Vagina (tissue), 2 donors: ENCODE measurements at regions not wholly inside any gene's neighbourhood (a gene's known extent, or its start where the extent isn't known, plus 50 kb on each side); places are given as distances from the start of the nearest gene placed in this dataset.
"Not testable (repeated sequence)": the region's sequence is repeated elsewhere in the genome, so short reads cannot be mapped to it uniquely, and the experiment has no call there.

ENCODE experiments used
- DNase-seq, 2 donors: peaks; one replicate each; pipeline ENCODE4 v3.0.0-alpha.2; 2017; ENCODE audit errors: extremely low spot score in 2 of 2
- H3K27ac ChIP-seq: fragments of 200-600 bp; sonication (generic); one replicate; pipeline ENCODE4 v1.5.1; 2019
- H3K27me3 ChIP-seq: fragments of 200-600 bp; sonication (generic); one replicate; pipeline ENCODE4 v1.5.1; 2019
- H3K36me3 ChIP-seq, 2 donors: fragments of 200-600 bp; sonication (generic); one replicate each; pipeline ENCODE4 v1.5.1; 2017 to 2019
- H3K4me1 ChIP-seq: fragments of 200-600 bp; sonication (generic); one replicate; pipeline ENCODE4 v1.5.1; 2019
- H3K4me3 ChIP-seq, 2 donors: fragments of 200-600 bp; sonication (generic); 1 replicate in 1 of 2; 2 replicates in 1 of 2; pipeline ENCODE4 v1.5.1; 2016 to 2019
- H3K9me3 ChIP-seq: fragments of 200-600 bp; sonication (generic); one replicate; pipeline ENCODE4 v1.5.1; 2019
- POLR2A ChIP-seq, 2 donors: fragments of 450-650 bp; IDR thresholded peaks; one replicate each; pipeline ENCODE4 v1.6.1; 2017; ENCODE audit warnings: antibody characterized with exemption in 2 of 2, mild to moderate bottlenecking in 2 of 2, moderate library complexity in 2 of 2
- POLR2AphosphoS5 ChIP-seq, 2 donors: sonication (generic); formaldehyde crosslinking; IDR thresholded peaks; one replicate each; pipeline ENCODE4 v1.9.0; 2017; ENCODE audit warnings: antibody characterized with exemption in 2 of 2, mild to moderate bottlenecking in 2 of 2, low read depth in 1 of 2; ENCODE audit not compliant: insufficient read depth in 1 of 2
- intact Hi-C: fragments of 100-400 bp; cut with DNase I; formaldehyde crosslinking; loops from one replicate; pipeline ENCODE4 v1.15.1; 2023
- TF ChIP-seq, protein P1 (sequence below), 3 experiments: fragments of 450-650 bp in 2 of 3; fragments of 200-600 bp in 1 of 3; sonication (generic) in 1 of 3; IDR thresholded peaks; one replicate each; pipeline ENCODE4 v1.5.1; 2017 to 2019; ENCODE audit warnings: antibody characterized with exemption in 3 of 3, mild to moderate bottlenecking in 2 of 3, moderate library complexity in 2 of 3

DNA sequence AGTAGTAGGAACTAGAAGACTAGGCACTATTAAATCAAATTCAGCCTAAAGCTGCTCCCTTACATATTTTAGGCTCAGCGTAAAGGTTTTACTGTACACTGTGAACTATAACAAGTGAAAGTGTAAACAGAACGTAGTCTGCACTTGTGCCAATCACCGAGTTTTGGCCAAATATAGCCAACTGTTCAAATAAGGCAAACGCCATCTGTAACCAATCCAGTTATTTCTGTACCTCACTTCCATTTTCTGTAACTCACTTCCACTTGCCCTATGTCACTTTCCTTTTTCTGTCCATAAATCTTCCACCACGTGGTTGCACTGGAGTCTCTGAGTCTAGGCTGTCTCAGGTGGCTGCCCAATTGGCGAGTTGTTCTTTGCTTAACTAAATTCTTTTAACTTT lies 2132.2 kb downstream of the LRRC4C start:
- no peak overlapping the region for H3K27ac ChIP-seq
- TF ChIP-seq, protein P1, sequence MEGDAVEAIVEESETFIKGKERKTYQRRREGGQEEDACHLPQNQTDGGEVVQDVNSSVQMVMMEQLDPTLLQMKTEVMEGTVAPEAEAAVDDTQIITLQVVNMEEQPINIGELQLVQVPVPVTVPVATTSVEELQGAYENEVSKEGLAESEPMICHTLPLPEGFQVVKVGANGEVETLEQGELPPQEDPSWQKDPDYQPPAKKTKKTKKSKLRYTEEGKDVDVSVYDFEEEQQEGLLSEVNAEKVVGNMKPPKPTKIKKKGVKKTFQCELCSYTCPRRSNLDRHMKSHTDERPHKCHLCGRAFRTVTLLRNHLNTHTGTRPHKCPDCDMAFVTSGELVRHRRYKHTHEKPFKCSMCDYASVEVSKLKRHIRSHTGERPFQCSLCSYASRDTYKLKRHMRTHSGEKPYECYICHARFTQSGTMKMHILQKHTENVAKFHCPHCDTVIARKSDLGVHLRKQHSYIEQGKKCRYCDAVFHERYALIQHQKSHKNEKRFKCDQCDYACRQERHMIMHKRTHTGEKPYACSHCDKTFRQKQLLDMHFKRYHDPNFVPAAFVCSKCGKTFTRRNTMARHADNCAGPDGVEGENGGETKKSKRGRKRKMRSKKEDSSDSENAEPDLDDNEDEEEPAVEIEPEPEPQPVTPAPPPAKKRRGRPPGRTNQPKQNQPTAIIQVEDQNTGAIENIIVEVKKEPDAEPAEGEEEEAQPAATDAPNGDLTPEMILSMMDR (IDR thresholded peaks at IDR 0.05): no peak
- no peak for TF ChIP-seq POLR2AphosphoS5 (IDR thresholded peaks at IDR 0.05; ENCODE audit: insufficient read depth in 1 of 2, low read depth in 1 of 2)
- no peak for TF ChIP-seq POLR2A (IDR thresholded peaks at IDR 0.05)
- H3K27me3 ChIP-seq: no peaks in the 10 kb centered on the region
- H3K36me3 ChIP-seq: no peaks in the 10 kb centered on the region
- H3K4me3 ChIP-seq: no peak overlapping the region
- no peaks in the 10 kb centered on the region for H3K9me3 ChIP-seq
- no peak for DNase-seq
- intact Hi-C loops: no loop called here
- no peaks in the 10 kb centered on the region for H3K4me1 ChIP-seq

DNA sequence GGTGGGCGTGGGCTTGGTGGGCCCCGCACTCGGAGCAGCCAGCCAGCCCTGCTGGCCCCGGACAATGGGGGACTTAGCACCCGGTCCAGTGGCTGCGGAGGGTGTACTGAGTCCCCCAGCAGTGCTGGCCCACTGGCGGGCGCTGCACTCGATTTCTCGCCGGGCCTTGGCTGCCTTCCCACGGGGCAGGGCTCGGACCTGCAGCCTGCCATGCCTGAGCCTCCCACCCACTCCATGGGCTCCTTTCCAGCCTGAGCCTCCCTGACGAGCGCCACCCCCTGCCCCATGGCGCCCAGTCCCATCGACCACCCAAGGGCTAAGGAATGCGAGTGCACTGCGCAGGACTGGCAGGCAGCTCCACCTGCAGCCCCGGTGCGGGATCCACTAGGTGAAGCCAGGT lies 2147.6 kb downstream of the LRRC4C start:
- H3K27me3 ChIP-seq, H3K27ac ChIP-seq, H3K9me3 ChIP-seq, H3K36me3 ChIP-seq, H3K4me3 ChIP-seq, intact Hi-C loops, DNase-seq, H3K4me1 ChIP-seq: not testable (repeated sequence)

DNA sequence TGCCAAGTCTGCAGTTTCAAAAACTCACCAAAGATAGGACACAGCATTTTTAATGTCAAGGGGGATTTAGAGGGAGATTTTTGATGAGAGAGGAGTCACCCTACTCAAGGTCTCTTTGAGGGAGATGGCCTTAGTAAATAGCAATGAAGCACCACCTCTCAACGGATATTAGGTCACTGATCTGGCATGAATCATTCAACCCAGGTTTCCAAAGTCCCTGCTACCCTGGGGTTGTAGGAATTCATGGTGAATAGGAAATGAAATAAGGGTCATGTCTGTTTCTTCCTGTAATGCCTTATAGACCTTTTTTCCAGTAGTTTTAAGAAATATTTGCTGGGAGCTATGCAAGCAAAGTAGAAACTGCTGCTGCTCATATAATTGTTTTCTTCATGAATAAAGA lies 2154.9 kb downstream of the LRRC4C start:
- Histone ChIP-seq H3K4me1 (no peaks in the 10 kb centered on the region), H3K27me3 (no peaks in the 10 kb centered on the region), H3K27ac (no peak overlapping the region), H3K36me3 (no peaks in the 10 kb centered on the region), H3K9me3 (no peaks in the 10 kb centered on the region), H3K4me3 (no peak overlapping the region)
- no peak for DNase-seq
- TF ChIP-seq, protein P1 (IDR thresholded peaks at IDR 0.05): no peak
- TF ChIP-seq POLR2AphosphoS5 (IDR thresholded peaks at IDR 0.05; ENCODE audit: insufficient read depth in 1 of 2, low read depth in 1 of 2): no peak
- intact Hi-C loops: no loop called here

DNA sequence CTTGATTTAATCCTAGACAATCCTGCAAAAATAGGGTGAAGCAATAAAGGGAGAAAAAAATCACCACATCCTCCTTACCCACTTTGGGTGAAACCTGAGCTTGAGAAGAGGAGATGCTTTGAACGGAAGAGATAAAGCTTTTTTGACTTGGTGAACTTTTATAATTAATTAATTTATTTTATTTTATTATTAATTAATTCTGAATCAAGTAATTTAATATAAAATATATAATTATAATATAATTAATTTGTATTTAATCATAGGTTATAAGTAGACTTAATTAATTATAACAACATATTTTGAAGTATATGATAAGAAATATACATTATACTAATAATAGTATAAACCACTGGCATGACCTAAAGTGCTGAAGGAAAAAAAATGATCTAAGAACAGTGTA lies 2164.8 kb downstream of the LRRC4C start:
- intact Hi-C loops: no loop called here
- Histone ChIP-seq H3K27ac (no peak overlapping the region), H3K36me3 (no peaks in the 10 kb centered on the region)

DNA sequence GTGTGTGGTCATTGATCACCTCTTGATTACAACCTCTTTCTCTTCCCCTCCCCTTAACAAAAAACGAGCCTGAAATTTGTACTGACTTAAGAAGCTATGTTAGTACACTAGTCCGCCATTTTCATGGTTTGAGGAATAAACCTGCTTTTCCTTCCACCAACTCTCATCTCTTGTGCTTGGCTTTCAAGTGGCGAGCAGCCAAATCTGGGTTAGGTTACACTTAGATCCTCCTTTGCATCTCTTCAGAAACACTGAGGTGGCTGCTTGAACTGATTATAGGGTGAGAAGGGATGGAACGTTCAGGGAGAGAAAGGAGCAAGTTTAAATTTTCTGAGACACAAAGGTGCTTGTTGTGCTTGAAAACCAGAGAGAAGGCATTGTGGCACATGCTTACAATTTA lies 2171.4 kb downstream of the LRRC4C start:
- TF ChIP-seq POLR2A (IDR thresholded peaks at IDR 0.05) (no peak), POLR2AphosphoS5 (IDR thresholded peaks at IDR 0.05; ENCODE audit: insufficient read depth in 1 of 2, low read depth in 1 of 2) (no peak)
- TF ChIP-seq, protein P1 (IDR thresholded peaks at IDR 0.05): no peak
- Histone ChIP-seq H3K9me3 (no peaks in the 10 kb centered on the region), H3K4me1 (no peaks in the 10 kb centered on the region), H3K4me3 (no peak overlapping the region), H3K27me3 (no peaks in the 10 kb centered on the region), H3K36me3 (no peaks in the 10 kb centered on the region), H3K27ac (no peak overlapping the region)
- intact Hi-C loops: no loop called here
- DNase-seq: no peak

More for the DNA sequence above, 2164.8 kb downstream of the LRRC4C start:
- DNase-seq: no peak
- TF ChIP-seq, protein P1 (IDR thresholded peaks at IDR 0.05): no peak
- TF ChIP-seq POLR2AphosphoS5 (IDR thresholded peaks at IDR 0.05; ENCODE audit: insufficient read depth in 1 of 2, low read depth in 1 of 2) (no peak), POLR2A (IDR thresholded peaks at IDR 0.05) (no peak)
- Histone ChIP-seq H3K4me1 (no peaks in the 10 kb centered on the region), H3K27me3 (no peaks in the 10 kb centered on the region), H3K4me3 (no peak overlapping the region), H3K9me3 (no peaks in the 10 kb centered on the region)

DNA sequence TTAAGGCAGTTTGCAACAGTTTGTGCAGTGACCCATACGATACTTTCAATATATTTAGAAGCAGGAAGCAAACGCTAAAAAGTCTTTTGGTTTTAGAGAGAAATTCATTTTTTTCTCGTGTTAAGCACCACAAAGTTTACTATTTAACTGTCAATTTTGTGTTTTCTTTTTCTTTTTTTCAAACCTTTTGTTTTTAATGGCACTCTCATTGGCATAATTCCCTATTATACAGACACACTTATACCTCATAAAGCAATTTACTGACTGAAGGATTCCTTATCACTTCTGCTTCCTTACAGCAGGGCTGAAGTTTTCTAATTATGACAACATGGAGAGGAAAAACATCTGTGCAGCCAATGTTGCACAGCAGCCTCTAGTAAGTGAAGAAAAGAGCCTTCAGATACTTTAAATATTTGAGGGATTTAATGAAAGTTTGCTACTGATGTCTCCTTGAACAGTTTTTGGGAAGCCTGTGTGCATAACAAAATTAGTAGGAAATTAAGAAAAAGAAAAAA lies 2191.2 kb downstream of the LRRC4C start:
- Histone ChIP-seq H3K36me3 (no peaks in the 10 kb centered on the region), H3K4me1 (no peaks in the 10 kb centered on the region), H3K9me3 (no peaks in the 10 kb centered on the region), H3K4me3 (no peak overlapping the region), H3K27me3 (no peaks in the 10 kb centered on the region), H3K27ac (no peak overlapping the region)
- TF ChIP-seq POLR2AphosphoS5 (IDR thresholded peaks at IDR 0.05; ENCODE audit: insufficient read depth in 1 of 2, low read depth in 1 of 2): no peak
- TF ChIP-seq, protein P1 (IDR thresholded peaks at IDR 0.05): no peak
- no peak for TF ChIP-seq POLR2A (IDR thresholded peaks at IDR 0.05)
- DNase-seq: no peak
- intact Hi-C loops: no loop called here
